ENCODE measurements at regions not wholly inside any gene's neighbourhood (a gene's known extent, or its start where the extent isn't known, plus 50 kb on each side); places are given as distances from the start of the nearest gene placed in this dataset.

DNA sequence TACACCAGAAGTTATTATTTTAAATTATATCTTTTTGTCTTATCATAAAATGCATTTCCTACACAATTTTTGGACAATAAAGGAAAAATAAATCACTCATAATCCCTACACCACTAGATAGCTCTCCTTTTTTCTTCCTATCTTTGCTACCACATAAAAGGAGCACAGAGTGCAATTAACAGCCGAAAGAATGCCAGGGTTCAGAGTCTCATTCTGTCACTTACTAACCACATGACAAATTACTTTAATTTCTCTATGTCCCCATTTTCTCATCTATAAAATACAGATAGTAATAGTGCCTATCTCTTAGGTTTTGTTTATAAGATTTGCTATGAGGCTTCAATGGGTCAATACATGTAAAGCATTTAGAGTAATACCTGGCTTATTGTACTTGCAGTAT, 158.7 kb upstream of the GRIN3A start:
- intact Hi-C loops (cut with micrococcal nuclease) = no loop called here
- H3K9me3 Mint-ChIP-seq = no peaks in the 10 kb centered on the region
- DNase-seq (no peak), ATAC-seq (no peak)
- no peaks in the 10 kb centered on the region for H3K27me3 Mint-ChIP-seq
- H3K4me1 Mint-ChIP-seq (ENCODE audit: low read depth) = no peaks in the 10 kb centered on the region
- no peak overlapping the region for H3K4me3 Mint-ChIP-seq
- ChIA-PET CTCF (no interaction called here), POLR2A (no interaction called here)
- TF ChIP-seq, protein P1, sequence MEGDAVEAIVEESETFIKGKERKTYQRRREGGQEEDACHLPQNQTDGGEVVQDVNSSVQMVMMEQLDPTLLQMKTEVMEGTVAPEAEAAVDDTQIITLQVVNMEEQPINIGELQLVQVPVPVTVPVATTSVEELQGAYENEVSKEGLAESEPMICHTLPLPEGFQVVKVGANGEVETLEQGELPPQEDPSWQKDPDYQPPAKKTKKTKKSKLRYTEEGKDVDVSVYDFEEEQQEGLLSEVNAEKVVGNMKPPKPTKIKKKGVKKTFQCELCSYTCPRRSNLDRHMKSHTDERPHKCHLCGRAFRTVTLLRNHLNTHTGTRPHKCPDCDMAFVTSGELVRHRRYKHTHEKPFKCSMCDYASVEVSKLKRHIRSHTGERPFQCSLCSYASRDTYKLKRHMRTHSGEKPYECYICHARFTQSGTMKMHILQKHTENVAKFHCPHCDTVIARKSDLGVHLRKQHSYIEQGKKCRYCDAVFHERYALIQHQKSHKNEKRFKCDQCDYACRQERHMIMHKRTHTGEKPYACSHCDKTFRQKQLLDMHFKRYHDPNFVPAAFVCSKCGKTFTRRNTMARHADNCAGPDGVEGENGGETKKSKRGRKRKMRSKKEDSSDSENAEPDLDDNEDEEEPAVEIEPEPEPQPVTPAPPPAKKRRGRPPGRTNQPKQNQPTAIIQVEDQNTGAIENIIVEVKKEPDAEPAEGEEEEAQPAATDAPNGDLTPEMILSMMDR (IDR thresholded peaks at IDR 0.05) = no peak
- H3K36me3 Mint-ChIP-seq (ENCODE audit: low read depth) = no peaks in the 10 kb centered on the region
- no peak overlapping the region for H3K27ac Mint-ChIP-seq

DNA sequence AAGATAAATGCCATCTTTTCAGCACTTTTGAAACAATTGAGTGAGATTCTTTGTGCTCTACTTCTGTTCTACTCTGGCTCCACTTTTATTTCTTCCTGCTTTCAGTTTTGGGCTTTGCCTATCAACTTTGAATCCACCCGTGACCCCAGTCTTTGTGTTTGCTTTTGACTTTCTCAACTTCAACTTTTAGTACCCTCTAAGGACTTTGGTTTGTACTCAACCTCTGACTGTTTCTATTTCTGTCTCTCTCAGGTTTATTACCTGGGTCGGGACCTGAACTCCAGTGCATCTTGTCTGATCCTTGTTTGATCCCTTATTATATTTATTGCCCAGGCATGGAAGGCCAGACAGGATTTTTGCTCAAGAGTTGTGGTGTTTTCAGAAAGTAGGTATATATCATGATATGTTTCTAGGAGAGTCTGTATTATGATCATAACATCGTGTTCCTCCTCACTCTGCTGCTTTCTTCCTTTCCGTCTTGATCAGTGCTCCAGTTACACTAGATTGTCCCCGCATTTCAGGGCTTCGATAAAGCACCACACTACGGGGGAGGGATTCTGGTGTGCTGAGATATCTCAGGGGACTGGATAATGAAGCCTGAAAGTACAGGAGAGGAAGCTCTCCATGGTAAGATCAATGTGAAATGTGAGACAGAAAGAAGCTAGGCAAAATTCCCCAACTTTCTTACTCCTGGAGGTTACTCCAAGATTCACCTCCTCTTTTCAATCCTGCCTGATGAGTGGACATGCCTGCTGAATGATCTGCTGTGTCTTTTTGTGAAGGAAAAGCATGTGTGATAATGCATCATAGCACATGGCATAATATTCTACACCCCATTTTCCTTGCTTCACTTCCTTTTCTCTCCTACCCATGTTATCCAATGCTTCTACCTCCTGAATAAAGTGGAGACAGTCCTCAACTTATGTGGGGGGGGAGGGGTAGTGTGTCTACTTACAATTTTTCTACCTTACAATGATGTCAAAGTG, 155.5 kb upstream of the GRIN3A start:
- Mint-ChIP-seq H3K27me3 (no peaks in the 10 kb centered on the region), H3K9me3 (no peaks in the 10 kb centered on the region), H3K27ac (no peak overlapping the region), H3K4me1 (ENCODE audit: low read depth) (no peaks in the 10 kb centered on the region), H3K36me3 (ENCODE audit: low read depth) (no peaks in the 10 kb centered on the region), H3K4me3 (no peak overlapping the region)
- ATAC-seq = no peak
- CTCF ChIA-PET = no interaction called here
- POLR2A ChIA-PET = no interaction called here
- intact Hi-C loops (cut with micrococcal nuclease) = no loop called here
- no peak for DNase-seq
- TF ChIP-seq, protein P1 (IDR thresholded peaks at IDR 0.05) = no peak

DNA sequence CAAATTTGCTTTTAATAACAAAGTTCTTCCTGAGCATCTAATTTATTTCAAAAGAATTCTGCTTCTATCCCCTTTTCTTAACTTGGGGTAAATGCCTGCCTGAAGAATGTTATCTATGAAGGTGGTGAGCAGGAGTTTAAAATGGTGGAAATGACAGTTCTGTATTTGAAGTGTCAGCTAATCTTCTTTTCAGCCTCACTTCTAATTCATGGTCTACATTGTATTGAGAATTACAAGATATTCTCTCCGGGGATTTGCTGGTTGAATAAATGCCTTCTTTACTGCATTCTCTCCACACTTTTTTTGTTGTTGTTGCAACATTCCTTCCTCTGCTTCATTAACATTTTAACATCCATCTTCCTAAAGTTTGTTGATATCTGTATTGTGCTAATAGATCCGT, 143.1 kb upstream of the GRIN3A start:
- TF ChIP-seq, protein P1 (IDR thresholded peaks at IDR 0.05) = no peak
- intact Hi-C loops (cut with micrococcal nuclease) = no loop called here
- POLR2A ChIA-PET = no interaction called here
- no peaks in the 10 kb centered on the region for H3K4me1 Mint-ChIP-seq (ENCODE audit: low read depth)
- CTCF ChIA-PET = no interaction called here
- DNase-seq = no peak
- H3K4me3 Mint-ChIP-seq = no peak overlapping the region
- ATAC-seq = no peak
- H3K36me3 Mint-ChIP-seq (ENCODE audit: low read depth) = no peaks in the 10 kb centered on the region
- H3K27ac Mint-ChIP-seq = no peak overlapping the region
- H3K27me3 Mint-ChIP-seq = no peaks in the 10 kb centered on the region
- peaks cover under 1% of the 10 kb centered on the region for H3K9me3 Mint-ChIP-seq

DNA sequence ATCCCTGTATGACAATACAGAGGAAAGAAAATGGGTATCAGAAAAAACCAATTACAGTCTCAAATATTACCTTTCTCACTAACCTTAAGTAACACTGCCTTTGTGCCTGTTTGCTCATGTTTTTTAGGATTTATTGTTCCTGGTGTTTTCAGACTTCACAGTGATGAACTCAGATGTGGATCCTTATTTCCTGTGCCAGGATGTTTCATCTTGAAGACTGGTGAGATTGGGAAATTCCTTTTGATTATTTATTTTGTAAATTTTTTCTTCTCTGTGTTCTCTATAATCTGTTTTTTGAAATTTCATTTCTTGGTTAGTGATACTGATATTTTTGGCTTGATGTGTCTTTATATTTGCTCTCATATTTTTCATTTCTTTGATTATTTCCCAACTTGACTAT, 142.4 kb upstream of the GRIN3A start:
- TF ChIP-seq, protein P1 (IDR thresholded peaks at IDR 0.05) = no peak
- CTCF ChIA-PET = no interaction called here
- Mint-ChIP-seq H3K4me1 (ENCODE audit: low read depth) (no peaks in the 10 kb centered on the region), H3K27ac (no peak overlapping the region), H3K27me3 (no peaks in the 10 kb centered on the region), H3K36me3 (ENCODE audit: low read depth) (no peaks in the 10 kb centered on the region), H3K9me3 (peaks cover 2% of the 10 kb centered on the region), H3K4me3 (no peak overlapping the region)
- POLR2A ChIA-PET = no interaction called here
- ATAC-seq = no peak
- DNase-seq = no peak
- intact Hi-C loops (cut with micrococcal nuclease) = no loop called here

DNA sequence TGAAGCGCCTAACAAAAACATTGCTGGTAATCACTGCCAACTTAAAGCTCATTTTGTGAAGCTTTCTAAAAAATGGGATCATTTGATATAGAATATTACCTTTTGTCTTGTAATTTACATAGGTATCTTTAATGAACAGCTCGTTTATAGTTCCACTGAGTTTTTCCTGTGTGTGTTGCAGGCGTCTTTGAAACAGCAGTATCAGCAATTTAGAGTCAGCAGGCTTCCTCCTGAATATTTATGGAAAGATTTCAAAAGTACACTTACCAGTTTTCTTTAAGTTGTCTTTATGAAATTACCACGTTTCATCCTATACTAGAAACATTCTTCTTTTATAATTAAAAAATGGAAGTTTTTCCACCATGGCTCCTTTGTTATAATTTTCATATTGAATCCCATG, 140.3 kb upstream of the GRIN3A start:
- Mint-ChIP-seq H3K27me3 (no peaks in the 10 kb centered on the region), H3K36me3 (ENCODE audit: low read depth) (no peaks in the 10 kb centered on the region), H3K27ac (no peak overlapping the region), H3K4me3 (no peak overlapping the region), H3K4me1 (ENCODE audit: low read depth) (no peaks in the 10 kb centered on the region), H3K9me3 (peaks cover 2% of the 10 kb centered on the region)
- ATAC-seq (no peak), DNase-seq (no peak)
- intact Hi-C loops (cut with micrococcal nuclease) = no loop called here
- ChIA-PET CTCF (no interaction called here), POLR2A (no interaction called here)
- TF ChIP-seq, protein P1 (IDR thresholded peaks at IDR 0.05) = no peak

All from activated CD8-positive, alpha-beta T cell treated with anti-CD3 and anti-CD28 coated beads for 36 hours (primary cell).